HG03571 (cell line): ENCODE measurements at regions not wholly inside any gene's neighbourhood (a gene's known extent, or its start where the extent isn't known, plus 50 kb on each side); places are given as distances from the start of the nearest gene placed in this dataset.
"Not testable (repeated sequence)": the region's sequence is repeated elsewhere in the genome, so short reads cannot be mapped to it uniquely, and the experiment has no call there.

Source experiments
- ATAC-seq: cut with Tn5 transposase; IDR thresholded peaks from one replicate; pipeline ENCODE4 v1.9.1; 2021; ENCODE audit not compliant: unreplicated experiment

GRCh38 chr6:170036367-170036766, 254.5 kb downstream of the DLL1 start:
- not testable (repeated sequence) for ATAC-seq

- no peak for ATAC-seq
Observed at GRCh38 chr6:170035901-170036304, 255.0 kb downstream of the DLL1 start.

GRCh38 chr6:170035044-170035443, 255.8 kb downstream of the DLL1 start:
- no peak for ATAC-seq

- ATAC-seq: no peak
Observed at GRCh38 chr6:170034294-170034693, 256.6 kb downstream of the DLL1 start.

- ATAC-seq: no peak
Observed at GRCh38 chr6:170033666-170034065, 257.2 kb downstream of the DLL1 start.

GRCh38 chr6:170032706-170033309, 258.1 kb downstream of the DLL1 start:
- ATAC-seq: no peak

- no peak for ATAC-seq
Observed at GRCh38 chr6:170032197-170032596, 258.7 kb downstream of the DLL1 start.

- no peak for ATAC-seq
Observed at GRCh38 chr6:170031684-170032121, 259.2 kb downstream of the DLL1 start.

- no peak for ATAC-seq
Observed at GRCh38 chr6:170030821-170031471, 259.9 kb downstream of the DLL1 start.

- ATAC-seq: no peak
Observed at GRCh38 chr6:170030284-170030815, 260.5 kb downstream of the DLL1 start.

GRCh38 chr6:170029416-170030283, 261.2 kb downstream of the DLL1 start:
- ATAC-seq: no peak

- ATAC-seq: no peak
Observed at GRCh38 chr6:170028629-170029345, 262.1 kb downstream of the DLL1 start.

GRCh38 chr6:170027647-170028043, 263.2 kb downstream of the DLL1 start:
- no peak for ATAC-seq

GRCh38 chr6:170026751-170027646, 263.9 kb downstream of the DLL1 start:
- no peak for ATAC-seq

GRCh38 chr6:170025935-170026750, 264.7 kb downstream of the DLL1 start:
- no peak for ATAC-seq

GRCh38 chr6:170025341-170025911, 265.5 kb downstream of the DLL1 start:
- ATAC-seq: no peak

GRCh38 chr6:170024940-170025339, 265.9 kb downstream of the DLL1 start:
- ATAC-seq: no peak

- no peak for ATAC-seq
Observed at GRCh38 chr6:170023620-170024521, 267.0 kb downstream of the DLL1 start.
